Astrocyte (in vitro differentiated cells and primary cell): ENCODE measurements at regions not wholly inside any gene's neighbourhood (a gene's known extent, or its start where the extent isn't known, plus 50 kb on each side); places are given as distances from the start of the nearest gene placed in this dataset.
"Not testable (repeated sequence)": the region's sequence is repeated elsewhere in the genome, so short reads cannot be mapped to it uniquely, and the experiment has no call there.

ENCODE experiments used
- DNase-seq: peaks from one replicate; pipeline ENCODE4 v3.0.0-alpha.2; 2010; ENCODE audit warnings: low read depth
- FAIRE-seq: peaks from 2 replicates; lab custom pipeline; 2011; peaks lifted over from hg19 to GRCh38; lab: Jason Lieb, UNC
- H2AFZ ChIP-seq: 2 replicates; pipeline ENCODE4 v1.6.0; 2012; ENCODE audit warnings: low read depth, low read length, inconsistent platforms
- H3K27ac ChIP-seq: 2 replicates; pipeline ENCODE4 v1.5.1; 2011; ENCODE audit warnings: low read depth, low read length, inconsistent platforms
- H3K27me3 ChIP-seq: 2 replicates; pipeline ENCODE4 v1.6.0; 2011; ENCODE audit warnings: low read length, inconsistent platforms; ENCODE audit not compliant: insufficient read depth
- H3K36me3 ChIP-seq: 2 replicates; pipeline ENCODE4 v1.5.1; 2011; ENCODE audit warnings: low read length, inconsistent platforms; ENCODE audit not compliant: insufficient read depth
- H3K4me1 ChIP-seq: 2 replicates; pipeline ENCODE4 v1.5.1; 2011; ENCODE audit warnings: low read length, inconsistent platforms; ENCODE audit not compliant: insufficient read depth
- H3K4me2 ChIP-seq: 2 replicates; pipeline ENCODE4 v1.6.0; 2012; ENCODE audit warnings: low read length, inconsistent platforms
- H3K4me3 ChIP-seq: 2 replicates; pipeline ENCODE4 v1.5.1; 2011; ENCODE audit warnings: low read depth, mild to moderate bottlenecking, low read length, inconsistent platforms; ENCODE audit not compliant: insufficient read depth
- H3K79me2 ChIP-seq: 2 replicates; pipeline ENCODE4 v1.6.0; 2012; ENCODE audit warnings: mild to moderate bottlenecking, low read length, inconsistent platforms; ENCODE audit not compliant: insufficient read depth
- H3K9ac ChIP-seq: 2 replicates; pipeline ENCODE4 v1.6.0; 2012; ENCODE audit warnings: mild to moderate bottlenecking, low read length, inconsistent platforms
- H3K9me3 ChIP-seq: 2 replicates; pipeline ENCODE4 v1.5.1; 2012; ENCODE audit warnings: low read depth, mild to moderate bottlenecking, low read length, inconsistent platforms; ENCODE audit not compliant: insufficient read depth
- H4K20me1 ChIP-seq: 2 replicates; pipeline ENCODE4 v1.6.0; 2012; ENCODE audit warnings: low read length, inconsistent platforms; ENCODE audit not compliant: insufficient read depth
- H3K27ac Mint-ChIP-seq: one replicate; pipeline ENCODE4 v1.8.0; 2021; ENCODE audit warnings: mild to moderate bottlenecking, mixed read lengths; ENCODE audit not compliant: unreplicated experiment
- H3K27me3 Mint-ChIP-seq: one replicate; pipeline ENCODE4 v1.8.0; 2021; ENCODE audit warnings: low read depth, mixed read lengths; ENCODE audit not compliant: unreplicated experiment
- H3K36me3 Mint-ChIP-seq: one replicate; pipeline ENCODE4 v1.8.0; 2021; ENCODE audit warnings: low read depth, mixed read lengths; ENCODE audit not compliant: unreplicated experiment
- H3K4me1 Mint-ChIP-seq: one replicate; pipeline ENCODE4 v1.8.0; 2021; ENCODE audit warnings: low read depth, mixed read lengths; ENCODE audit not compliant: unreplicated experiment
- H3K4me3 Mint-ChIP-seq: one replicate; pipeline ENCODE4 v1.8.0; 2021; ENCODE audit warnings: mild to moderate bottlenecking, moderate library complexity, mixed read lengths; ENCODE audit not compliant: unreplicated experiment
- H3K9me3 Mint-ChIP-seq: one replicate; pipeline ENCODE4 v1.8.0; 2021; ENCODE audit warnings: mild to moderate bottlenecking, mixed read lengths; ENCODE audit not compliant: unreplicated experiment

- not testable (repeated sequence) for H3K27ac Mint-ChIP-seq, H3K36me3 Mint-ChIP-seq, H3K4me2 ChIP-seq, H3K36me3 ChIP-seq, H2AFZ ChIP-seq, H3K27me3 Mint-ChIP-seq, H3K9ac ChIP-seq, H3K27me3 ChIP-seq, H3K27ac ChIP-seq, H4K20me1 ChIP-seq, H3K4me1 Mint-ChIP-seq, DNase-seq, H3K4me1 ChIP-seq, H3K79me2 ChIP-seq, FAIRE-seq, H3K9me3 Mint-ChIP-seq, H3K4me3 Mint-ChIP-seq, H3K4me3 ChIP-seq, H3K9me3 ChIP-seq
Measured at GRCh38 chr7:150090776-150091175, 217.0 kb downstream of the ATP6V0E2 start.

GRCh38 chr7:150093897-150094296 is 220.1 kb downstream of the ATP6V0E2 start:
- not testable (repeated sequence) for FAIRE-seq

GRCh38 chr7:150096213-150096994 is 222.6 kb downstream of the ATP6V0E2 start:
- FAIRE-seq, H2AFZ ChIP-seq, DNase-seq, H4K20me1 ChIP-seq, H3K4me1 Mint-ChIP-seq, H3K4me1 ChIP-seq, H3K4me3 ChIP-seq, H3K4me3 Mint-ChIP-seq, H3K27ac ChIP-seq, H3K9me3 ChIP-seq, H3K79me2 ChIP-seq, H3K9ac ChIP-seq, H3K27ac Mint-ChIP-seq, H3K27me3 ChIP-seq, H3K27me3 Mint-ChIP-seq, H3K9me3 Mint-ChIP-seq, H3K36me3 Mint-ChIP-seq, H3K4me2 ChIP-seq, H3K36me3 ChIP-seq: not testable (repeated sequence)

More at GRCh38 chr7:150093897-150094296, 220.1 kb downstream of the ATP6V0E2 start:
- H3K27ac Mint-ChIP-seq, DNase-seq, H3K27me3 ChIP-seq, H3K9me3 Mint-ChIP-seq, H3K79me2 ChIP-seq, H3K4me1 ChIP-seq, H2AFZ ChIP-seq, H3K4me1 Mint-ChIP-seq, H3K4me3 Mint-ChIP-seq, H3K4me2 ChIP-seq, H4K20me1 ChIP-seq, H3K36me3 Mint-ChIP-seq, H3K36me3 ChIP-seq, H3K9me3 ChIP-seq, H3K27me3 Mint-ChIP-seq, H3K4me3 ChIP-seq, H3K27ac ChIP-seq, H3K9ac ChIP-seq: not testable (repeated sequence)

- not testable (repeated sequence) for H3K27ac Mint-ChIP-seq, H3K9me3 Mint-ChIP-seq, H3K9ac ChIP-seq, H3K27me3 Mint-ChIP-seq, H3K4me2 ChIP-seq, DNase-seq, H3K4me1 ChIP-seq, H3K27me3 ChIP-seq, H4K20me1 ChIP-seq, H3K79me2 ChIP-seq, H3K9me3 ChIP-seq, FAIRE-seq, H3K4me1 Mint-ChIP-seq, H3K27ac ChIP-seq, H3K36me3 Mint-ChIP-seq, H3K36me3 ChIP-seq, H3K4me3 Mint-ChIP-seq, H3K4me3 ChIP-seq, H2AFZ ChIP-seq
Measured at GRCh38 chr7:150098592-150098991, 224.6 kb upstream of the LRRC61 start.

GRCh38 chr7:150101282-150101681 is 221.9 kb upstream of the LRRC61 start:
- H3K27me3 ChIP-seq, H3K27me3 Mint-ChIP-seq, DNase-seq, H3K27ac ChIP-seq, H3K4me3 Mint-ChIP-seq, H3K4me1 ChIP-seq, H3K9ac ChIP-seq, H3K4me1 Mint-ChIP-seq, H3K9me3 Mint-ChIP-seq, H3K36me3 Mint-ChIP-seq, H3K36me3 ChIP-seq, H3K79me2 ChIP-seq, H3K4me3 ChIP-seq, H3K9me3 ChIP-seq, H3K4me2 ChIP-seq, FAIRE-seq, H4K20me1 ChIP-seq, H3K27ac Mint-ChIP-seq, H2AFZ ChIP-seq: not testable (repeated sequence)

- not testable (repeated sequence) for FAIRE-seq, H2AFZ ChIP-seq, H3K27me3 Mint-ChIP-seq, H3K4me2 ChIP-seq, H3K27me3 ChIP-seq, H3K4me3 ChIP-seq, H3K36me3 Mint-ChIP-seq, DNase-seq, H3K79me2 ChIP-seq, H3K27ac Mint-ChIP-seq, H3K4me1 Mint-ChIP-seq, H3K9ac ChIP-seq, H4K20me1 ChIP-seq, H3K4me3 Mint-ChIP-seq, H3K9me3 Mint-ChIP-seq, H3K9me3 ChIP-seq, H3K4me1 ChIP-seq, H3K27ac ChIP-seq, H3K36me3 ChIP-seq
Measured at GRCh38 chr7:150107283-150107682, 215.9 kb upstream of the LRRC61 start.
